Caco-2 (cell line): ENCODE measurements at regions not wholly inside any gene's neighbourhood (a gene's known extent, or its start where the extent isn't known, plus 50 kb on each side); places are given as distances from the start of the nearest gene placed in this dataset.

Source experiments
- BruUV-seq: library from RNA; stranded (reverse); fragments of 400-500 nt; replicated peaks from 2 replicates; lab custom pipeline; 2021; lab: Mats Ljungman, UMichigan
- CTCF ChIA-PET: fragments of 300-600 bp; sonication (Branson Sonifier 250); formaldehyde crosslinking; loops from one replicate; lab custom pipeline; 2022; ENCODE audit warnings: antibody characterized with exemption; lab: Charles Lee
- POLR2A ChIA-PET: fragments of 300-600 bp; sonication (Branson Sonifier 250); formaldehyde crosslinking; loops from one replicate; lab custom pipeline; 2022; ENCODE audit warnings: antibody characterized with exemption; lab: Charles Lee
- DNase-seq, 2 experiments: peaks; one replicate each; pipeline versions ENCODE4 v3.0.0 to v3.0.0-alpha.2; 2020 to 2022
- H3K27me3 ChIP-seq: replicated peaks from 2 replicates; pipeline ENCODE4 v1.6.0; 2011; ENCODE audit warnings: low read length; ENCODE audit not compliant: control insufficient read depth, insufficient read depth
- H3K36me3 ChIP-seq: 2 replicates; pipeline ENCODE4 v1.5.1; 2011; ENCODE audit warnings: low read length; ENCODE audit not compliant: control insufficient read depth, insufficient read depth
- H3K4me1 ChIP-seq: fragments of 250-450 bp; sonication (Bioruptor Pico); 2 replicates; pipeline ENCODE4 v1.5.1; 2020; ENCODE audit warnings: mild to moderate bottlenecking
- H3K4me3 ChIP-seq: 2 replicates; pipeline ENCODE4 v1.5.1; 2011; ENCODE audit warnings: low read depth, mild to moderate bottlenecking, control low read depth, low read length
- H3K9me3 ChIP-seq: fragments of 250-450 bp; sonication (Bioruptor Pico); 2 replicates; pipeline ENCODE4 v1.5.1; 2020; ENCODE audit warnings: mild to moderate bottlenecking, moderate library complexity
- H3K27ac Mint-ChIP-seq: one replicate; pipeline ENCODE4 v1.8.0; 2022; ENCODE audit warnings: mixed read lengths; ENCODE audit not compliant: unreplicated experiment
- H3K27me3 Mint-ChIP-seq: one replicate; pipeline ENCODE4 v1.8.0; 2022; ENCODE audit warnings: mixed read lengths; ENCODE audit not compliant: insufficient read depth, unreplicated experiment
- H3K36me3 Mint-ChIP-seq: one replicate; pipeline ENCODE4 v1.8.0; 2022; ENCODE audit warnings: mild to moderate bottlenecking, mixed read lengths; ENCODE audit not compliant: insufficient read depth, unreplicated experiment
- H3K4me1 Mint-ChIP-seq: one replicate; pipeline ENCODE4 v1.8.0; 2022; ENCODE audit warnings: low read depth, mixed read lengths; ENCODE audit not compliant: unreplicated experiment
- H3K4me3 Mint-ChIP-seq: one replicate; pipeline ENCODE4 v1.8.0; 2022; ENCODE audit warnings: mild to moderate bottlenecking, moderate library complexity, mixed read lengths; ENCODE audit not compliant: unreplicated experiment
- H3K9me3 Mint-ChIP-seq: one replicate; pipeline ENCODE4 v1.8.0; 2022; ENCODE audit warnings: mixed read lengths; ENCODE audit not compliant: unreplicated experiment
- CTCF ChIP-seq, 2 experiments: fragments of 200-600 bp in 1 of 2; IDR thresholded peaks; 1 replicate in 1 of 2; 2 replicates in 1 of 2; pipeline versions ENCODE4 v1.5.1 to v1.8.0; 2011 to 2022; ENCODE audit warnings: antibody characterized with exemption in 1 of 2, control low read depth in 1 of 2, inconsistent platforms in 1 of 2, low read depth in 1 of 2, low read length in 1 of 2, mild to moderate bottlenecking in 1 of 2, moderate library complexity in 1 of 2; ENCODE audit not compliant: insufficient read depth in 1 of 2, severe bottlenecking in 1 of 2, unreplicated experiment in 1 of 2
- intact Hi-C: fragments of 100-400 bp; cut with micrococcal nuclease; formaldehyde crosslinking; loops from one replicate; pipeline ENCODE4 v1.10.0; 2022; ENCODE audit not compliant: unreplicated experiment

DNA sequence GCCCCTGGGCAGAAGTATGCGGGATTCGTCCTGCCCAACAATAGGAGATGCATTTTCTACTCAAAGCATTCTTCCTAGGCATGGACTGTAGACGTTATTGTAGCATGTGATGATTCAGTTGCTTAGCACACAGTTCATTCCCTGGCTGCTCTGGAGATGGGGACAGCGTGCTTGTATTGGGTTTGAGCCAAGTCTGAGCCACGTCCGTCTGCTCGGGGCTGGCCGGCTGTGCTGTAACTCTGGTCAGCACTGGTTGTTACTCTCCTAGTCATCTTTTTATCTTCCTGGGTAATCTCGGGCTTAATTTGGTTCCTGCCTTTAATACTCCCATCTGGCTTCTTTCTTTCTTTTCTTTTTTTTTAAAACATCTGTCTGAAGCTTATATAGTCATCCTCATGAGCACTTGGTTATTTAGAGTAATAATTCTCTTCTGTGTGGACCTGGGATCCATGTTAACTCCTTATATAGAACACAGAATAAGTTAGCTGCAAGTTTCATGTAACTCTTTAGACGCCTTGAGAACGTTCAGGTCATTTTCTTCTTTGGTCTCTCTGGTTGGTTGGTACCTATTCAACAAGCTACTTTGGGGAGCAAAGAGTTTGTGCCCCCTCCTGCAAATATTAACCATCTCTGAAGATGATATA, 118.8 kb upstream of the RPS23 start:
- Mint-ChIP-seq H3K36me3 (no peaks in the 10 kb centered on the region), H3K4me3 (no peak overlapping the region), H3K4me1 (no peaks in the 10 kb centered on the region), H3K27ac (no peak overlapping the region), H3K27me3 (no peaks in the 10 kb centered on the region), H3K9me3 (peaks cover 7% of the 10 kb centered on the region)
- BruUV-seq, result no TSS peak
- no peaks in the 10 kb centered on the region for H3K4me1 ChIP-seq
- CTCF ChIA-PET, result no interaction called here
- no peak for TF ChIP-seq CTCF (IDR thresholded peaks at IDR 0.05; ENCODE audit: insufficient read depth in 1 of 2, low read depth in 1 of 2, low read length in 1 of 2, severe bottlenecking in 1 of 2, unreplicated experiment in 1 of 2)
- DNase-seq, result no peak
- POLR2A ChIA-PET, result no interaction called here
- H3K4me3 ChIP-seq, result no peak overlapping the region
- no peaks in the 10 kb centered on the region for H3K27me3 ChIP-seq
- H3K9me3 ChIP-seq, result no peaks in the 10 kb centered on the region
- intact Hi-C loops, result no loop called here
- no peaks in the 10 kb centered on the region for H3K36me3 ChIP-seq

- Mint-ChIP-seq H3K4me3 (no peak overlapping the region), H3K36me3 (no peaks in the 10 kb centered on the region), H3K27me3 (no peaks in the 10 kb centered on the region), H3K9me3 (peaks cover 13% of the 10 kb centered on the region), H3K27ac (no peak overlapping the region), H3K4me1 (no peaks in the 10 kb centered on the region)
- ChIA-PET POLR2A (no interaction called here), CTCF (no interaction called here)
- no peak for DNase-seq
- intact Hi-C loops, result no loop called here
- Histone ChIP-seq H3K36me3 (no peaks in the 10 kb centered on the region), H3K9me3 (no peaks in the 10 kb centered on the region), H3K4me1 (no peaks in the 10 kb centered on the region), H3K27me3 (no peaks in the 10 kb centered on the region), H3K4me3 (no peak overlapping the region)
- no TSS peak for BruUV-seq
- TF ChIP-seq CTCF (IDR thresholded peaks at IDR 0.05; ENCODE audit: insufficient read depth in 1 of 2, low read depth in 1 of 2, low read length in 1 of 2, severe bottlenecking in 1 of 2, unreplicated experiment in 1 of 2), result no peak
Measured at GRCh38 chr5:82396396-82396795, 118.2 kb upstream of the RPS23 start.

GRCh38 chr5:82393951-82394350, 115.8 kb upstream of the RPS23 start:
- no peak for DNase-seq
- H3K9me3 ChIP-seq, result no peaks in the 10 kb centered on the region
- POLR2A ChIA-PET, result no interaction called here
- intact Hi-C loops, result no loop called here
- Mint-ChIP-seq H3K9me3 (peaks cover 24% of the 10 kb centered on the region), H3K27ac (no peak overlapping the region), H3K4me3 (no peak overlapping the region), H3K27me3 (no peaks in the 10 kb centered on the region), H3K4me1 (peaks cover under 1% of the 10 kb centered on the region), H3K36me3 (no peaks in the 10 kb centered on the region)
- H3K4me3 ChIP-seq, result no peak overlapping the region
- no peaks in the 10 kb centered on the region; the same call in 1 of the 2 replicates for H3K36me3 ChIP-seq
- TF ChIP-seq CTCF (IDR thresholded peaks at IDR 0.05; ENCODE audit: insufficient read depth in 1 of 2, low read depth in 1 of 2, low read length in 1 of 2, severe bottlenecking in 1 of 2, unreplicated experiment in 1 of 2), result no peak
- H3K4me1 ChIP-seq, result no peaks in the 10 kb centered on the region
- no peaks in the 10 kb centered on the region for H3K27me3 ChIP-seq
- BruUV-seq, result no TSS peak
- CTCF ChIA-PET, result no interaction called here
